ENCODE measurements at regions not wholly inside any gene's neighbourhood (a gene's known extent, or its start where the extent isn't known, plus 50 kb on each side); places are given as distances from the start of the nearest gene placed in this dataset.
"Not testable (repeated sequence)": the region's sequence is repeated elsewhere in the genome, so short reads cannot be mapped to it uniquely, and the experiment has no call there.

DNA sequence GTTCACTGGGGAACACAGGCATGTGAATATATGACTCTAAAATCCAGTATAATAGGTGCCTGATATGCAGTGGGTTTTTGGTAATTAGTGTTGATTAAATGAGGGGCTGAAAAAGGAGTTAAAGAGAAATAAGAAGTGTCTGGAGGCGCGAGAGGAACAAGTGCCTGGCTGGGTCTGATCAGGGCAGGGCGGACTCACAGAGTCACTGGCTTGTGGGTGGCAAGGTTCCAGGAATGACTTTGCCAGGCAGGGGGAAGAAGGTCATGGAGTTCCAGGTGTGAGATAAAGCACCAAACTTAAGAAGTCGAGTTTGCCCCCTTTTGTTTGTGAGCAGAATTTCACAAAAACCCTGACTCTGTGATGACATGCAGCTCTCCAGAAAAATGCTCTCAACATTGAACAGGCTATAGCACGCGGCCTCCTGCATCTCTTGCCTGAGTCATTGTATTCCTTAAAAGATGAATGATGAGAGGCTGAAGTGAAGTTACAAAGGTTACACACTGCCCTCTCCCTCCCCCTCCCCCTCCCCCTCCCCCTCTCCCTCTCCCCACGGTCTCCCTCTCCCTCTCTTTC, 63.0 kb upstream of the LMCD1 start:
- no peak for DNase-seq

DNA sequence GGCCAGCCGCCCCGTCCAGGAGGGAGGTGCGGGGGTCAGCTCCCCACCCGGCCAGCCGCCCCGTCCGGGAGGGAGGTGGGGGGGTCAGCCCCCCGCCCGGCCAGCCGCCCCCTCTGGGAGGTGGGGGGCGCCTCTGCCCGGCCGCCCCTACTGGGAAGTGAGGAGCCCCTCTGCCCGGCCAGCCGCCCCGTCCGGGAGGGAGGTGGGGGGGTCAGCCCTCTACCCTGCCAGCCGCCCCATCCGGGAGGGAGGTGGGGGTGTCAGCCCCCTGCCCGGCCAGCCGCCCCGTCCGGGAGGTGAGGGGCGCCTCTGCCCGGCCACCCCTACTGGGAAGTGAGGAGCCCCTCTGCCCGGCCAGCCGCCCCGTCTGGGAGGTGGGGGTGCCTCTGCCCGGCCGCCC, 61.5 kb upstream of the LMCD1 start:
- DNase-seq = not testable (repeated sequence)

GRCh38 chr3:8441969-8442559, 59.6 kb upstream of the LMCD1 start:
- peak; percentile 88 for DNase-seq

- DNase-seq = no peak
Observed at GRCh38 chr3:8442993-8443650, 58.5 kb upstream of the LMCD1 start.

DNA sequence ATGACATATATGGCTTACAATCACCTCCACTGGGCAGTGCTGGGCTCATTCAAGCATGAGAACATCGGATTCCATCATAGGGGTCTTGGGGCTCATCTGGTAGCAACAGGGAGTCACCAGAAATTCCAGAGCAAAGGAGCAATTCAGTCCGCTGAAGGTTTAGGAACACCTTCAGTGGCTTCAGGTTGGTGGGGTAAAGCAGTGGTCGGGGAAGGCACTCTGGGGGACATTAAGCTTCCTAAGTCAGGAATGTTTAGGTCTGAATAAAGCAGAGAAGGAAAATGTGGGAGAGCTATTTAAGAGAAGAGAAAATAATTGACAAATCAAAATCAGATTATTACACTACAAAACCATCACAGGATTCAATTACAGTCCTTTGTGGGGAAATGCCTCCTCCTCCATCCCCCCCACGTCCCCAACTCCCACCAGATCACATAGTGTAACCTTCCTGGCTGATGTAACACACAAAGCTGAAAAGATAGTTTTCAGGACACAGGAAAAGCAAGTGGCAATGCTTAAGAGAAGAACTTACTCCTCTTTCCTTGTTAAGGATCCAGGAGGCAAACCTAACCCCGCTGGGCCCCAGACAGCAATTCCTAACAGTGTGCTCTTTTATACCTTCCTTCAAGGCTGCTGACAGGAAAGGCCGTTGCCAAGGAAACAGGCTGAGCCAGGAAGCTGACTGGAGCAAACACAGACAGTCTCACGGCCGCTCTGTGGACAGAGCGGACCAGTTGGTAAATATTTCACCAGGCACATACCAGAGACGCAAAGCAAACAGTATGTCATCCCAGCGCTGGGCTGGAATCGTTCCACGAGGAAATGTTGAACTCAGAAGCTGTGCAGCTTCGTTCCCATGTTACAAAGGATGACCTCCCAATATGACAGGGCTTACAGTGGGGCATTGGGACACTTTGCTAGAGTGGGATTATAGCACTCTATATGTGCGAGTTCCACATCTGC, 57.5 kb upstream of the LMCD1 start:
- peak; percentile 100 for DNase-seq

DNA sequence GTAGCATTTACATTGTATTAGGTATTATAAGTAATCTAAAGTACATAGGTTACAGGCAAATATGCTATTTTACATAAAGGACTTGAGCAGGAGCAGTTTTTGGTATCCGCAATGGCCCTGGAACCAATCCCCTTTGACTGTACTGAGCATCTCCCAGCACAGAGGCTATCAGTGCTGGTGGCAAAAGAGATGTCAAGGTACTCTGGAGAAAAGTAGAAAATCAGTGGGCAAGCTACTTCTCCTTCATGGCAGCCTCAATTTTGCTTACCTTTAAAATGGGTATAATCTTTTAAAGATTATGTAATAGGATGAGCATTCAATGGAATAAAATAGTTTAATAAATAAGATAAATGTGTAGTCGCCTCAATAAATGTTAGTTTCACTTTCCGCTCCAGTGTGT, 56.7 kb upstream of the LMCD1 start:
- DNase-seq = no peak

DNA sequence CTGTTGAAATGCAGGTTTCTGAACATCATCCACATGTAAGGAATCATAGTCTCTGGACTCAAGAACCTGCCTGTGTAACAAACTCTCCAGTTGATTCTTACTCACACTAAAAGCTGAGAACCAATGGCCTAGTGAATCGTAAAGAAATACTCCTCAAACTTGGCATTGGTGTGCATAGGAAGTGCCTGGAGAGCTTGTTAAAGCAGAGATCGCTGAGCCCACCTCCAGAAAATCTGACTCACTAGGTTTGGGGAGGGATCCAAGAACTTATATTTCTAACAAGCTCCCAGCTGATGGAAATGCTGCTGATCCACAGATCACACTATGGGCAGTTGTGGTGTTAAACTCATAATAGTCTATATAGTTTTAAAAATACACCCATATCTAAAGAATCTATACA, 55.8 kb upstream of the LMCD1 start:
- peak; percentile 96 for DNase-seq

DNA sequence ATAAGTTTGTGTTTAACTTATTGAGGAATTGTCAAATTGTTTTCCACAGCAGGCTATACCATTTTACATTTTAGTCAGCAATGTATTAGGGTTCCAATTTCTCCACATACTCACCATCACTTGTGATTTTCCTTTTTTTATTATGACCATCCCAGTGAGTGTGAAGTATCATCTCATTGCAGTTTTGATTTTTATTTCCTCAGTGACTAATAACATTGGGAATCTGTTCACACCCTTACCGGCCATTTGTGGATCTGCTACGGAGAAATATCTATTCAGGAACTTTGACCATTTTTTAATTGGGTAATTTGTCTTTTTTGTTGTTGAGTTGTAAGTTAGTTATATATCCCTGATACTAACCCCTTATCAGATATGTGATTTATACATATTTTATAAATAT, 54.8 kb upstream of the LMCD1 start:
- no peak for DNase-seq

- DNase-seq = peak; percentile 67
Observed at GRCh38 chr3:8450618-8451017, 51.0 kb upstream of the LMCD1 start.

GRCh38 chr3:8451696-8452095, 49.9 kb upstream of the LMCD1 start:
- peak; percentile 94 for DNase-seq

Data from fibroblast of skin of right biceps (primary cell).